HG02571 (cell line): ENCODE measurements at regions not wholly inside any gene's neighbourhood (a gene's known extent, or its start where the extent isn't known, plus 50 kb on each side); places are given as distances from the start of the nearest gene placed in this dataset.

ENCODE experiments used
- ATAC-seq: cut with Tn5 transposase; IDR thresholded peaks from one replicate; pipeline ENCODE4 v1.9.1; 2021; ENCODE audit warnings: mild to moderate bottlenecking, moderate library complexity; ENCODE audit not compliant: unreplicated experiment

DNA sequence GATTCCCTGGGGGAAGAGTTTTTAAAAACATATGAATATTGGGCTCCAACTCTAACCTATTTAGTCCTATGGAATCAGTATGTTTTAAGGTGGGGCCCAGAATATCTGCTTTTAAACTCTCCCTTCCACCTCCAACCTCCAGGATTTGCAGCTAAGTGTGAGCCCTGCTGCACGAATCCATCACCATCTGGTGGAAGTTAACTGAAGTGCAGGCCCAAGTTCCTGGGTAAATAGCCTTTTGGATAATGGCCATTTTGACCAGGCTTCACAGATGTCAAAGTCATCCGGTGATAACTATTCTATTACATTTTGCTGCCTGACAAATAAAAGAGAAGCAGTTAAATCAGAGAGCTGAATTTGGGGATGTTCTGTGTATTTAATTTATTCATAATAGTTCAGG lies 58.1 kb upstream of the RMST start:
- peak; percentile 84 for ATAC-seq

DNA sequence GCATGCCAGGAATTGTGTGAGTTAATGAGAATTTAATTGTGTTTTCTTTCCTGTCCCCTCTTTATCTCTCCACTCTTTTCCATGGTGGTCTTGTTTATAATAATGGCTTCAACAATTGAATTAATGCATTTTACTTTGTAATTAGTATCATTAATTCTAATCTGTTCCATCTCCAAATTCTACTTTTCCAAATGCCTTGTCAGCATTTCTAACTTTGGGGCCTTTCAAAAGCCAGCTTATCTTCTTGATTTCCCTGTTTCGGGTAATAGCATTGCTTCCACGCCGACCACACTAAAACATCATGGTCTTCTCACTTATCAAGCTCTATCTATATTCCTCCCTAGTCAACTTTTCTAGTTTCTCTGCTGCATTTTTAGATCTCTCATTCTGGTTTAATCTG lies 54.2 kb upstream of the RMST start:
- ATAC-seq: no peak

- no peak for ATAC-seq
Measured at GRCh38 chr12:97411341-97411740, 51.3 kb upstream of the RMST start.
